ENCODE measurements at regions not wholly inside any gene's neighbourhood (a gene's known extent, or its start where the extent isn't known, plus 50 kb on each side); places are given as distances from the start of the nearest gene placed in this dataset.

- Mint-ChIP-seq H3K4me1 (ENCODE audit: low read depth) (no peaks in the 10 kb centered on the region), H3K9me3 (peaks cover 24% of the 10 kb centered on the region), H3K27ac (no peak overlapping the region), H3K27me3 (ENCODE audit: low read depth) (no peaks in the 10 kb centered on the region), H3K36me3 (ENCODE audit: low read depth) (no peaks in the 10 kb centered on the region), H3K4me3 (no peak overlapping the region)
- DNase-seq (ENCODE audit: low spot score): no peak
These were observed 530.3 kb upstream of the KLF4 start for GRCh38 chr9:108019821-108020220.

DNA sequence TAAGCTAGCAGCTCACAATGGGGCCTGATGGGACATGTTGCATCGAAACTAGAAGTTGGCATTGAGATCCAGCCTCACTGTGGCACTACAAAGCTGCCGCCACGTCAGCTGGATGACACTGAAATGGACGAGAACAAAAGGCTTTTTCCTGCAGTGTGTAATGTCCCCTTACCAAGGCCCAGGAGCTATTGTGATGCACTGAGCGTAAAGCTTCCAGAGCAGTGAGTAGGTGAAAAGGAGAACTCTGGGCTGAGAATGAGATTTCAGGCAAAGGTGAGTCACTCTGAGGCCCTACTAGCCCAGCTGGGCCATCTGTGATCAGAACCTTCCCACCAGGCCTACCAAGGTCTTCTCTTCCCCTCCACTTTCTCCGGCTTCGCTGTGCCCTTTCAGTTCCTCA, 528.1 kb upstream of the KLF4 start:
- Mint-ChIP-seq H3K4me3 (no peak overlapping the region), H3K27me3 (ENCODE audit: low read depth) (no peaks in the 10 kb centered on the region), H3K9me3 (peaks cover 22% of the 10 kb centered on the region), H3K36me3 (ENCODE audit: low read depth) (no peaks in the 10 kb centered on the region), H3K4me1 (ENCODE audit: low read depth) (no peaks in the 10 kb centered on the region), H3K27ac (no peak overlapping the region)
- no peak for DNase-seq (ENCODE audit: low spot score)

DNA sequence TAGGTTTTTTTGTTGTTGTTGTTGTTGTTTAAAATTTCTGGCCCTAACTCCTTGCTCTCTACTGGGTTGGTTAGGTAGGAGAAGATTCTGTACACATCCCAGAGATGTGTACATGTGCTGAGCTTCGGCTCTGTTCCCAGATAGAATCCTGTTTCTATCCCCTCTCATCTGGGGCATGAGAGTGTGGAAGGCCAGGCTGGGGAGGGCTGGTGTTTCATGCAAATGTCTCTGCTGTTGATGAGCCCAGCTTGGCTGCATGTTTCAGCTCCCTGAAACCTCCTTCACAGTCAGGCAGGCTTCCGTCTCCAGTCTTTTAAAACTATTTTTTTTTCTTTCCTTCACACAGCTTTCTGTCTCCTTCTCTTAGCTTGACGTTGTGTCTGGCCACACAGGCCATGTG, 526.9 kb upstream of the KLF4 start:
- Mint-ChIP-seq H3K9me3 (peaks cover 22% of the 10 kb centered on the region), H3K27ac (no peak overlapping the region), H3K4me3 (no peak overlapping the region), H3K4me1 (ENCODE audit: low read depth) (no peaks in the 10 kb centered on the region), H3K27me3 (ENCODE audit: low read depth) (no peaks in the 10 kb centered on the region), H3K36me3 (ENCODE audit: low read depth) (no peaks in the 10 kb centered on the region)
- no peak for DNase-seq (ENCODE audit: low spot score)

DNA sequence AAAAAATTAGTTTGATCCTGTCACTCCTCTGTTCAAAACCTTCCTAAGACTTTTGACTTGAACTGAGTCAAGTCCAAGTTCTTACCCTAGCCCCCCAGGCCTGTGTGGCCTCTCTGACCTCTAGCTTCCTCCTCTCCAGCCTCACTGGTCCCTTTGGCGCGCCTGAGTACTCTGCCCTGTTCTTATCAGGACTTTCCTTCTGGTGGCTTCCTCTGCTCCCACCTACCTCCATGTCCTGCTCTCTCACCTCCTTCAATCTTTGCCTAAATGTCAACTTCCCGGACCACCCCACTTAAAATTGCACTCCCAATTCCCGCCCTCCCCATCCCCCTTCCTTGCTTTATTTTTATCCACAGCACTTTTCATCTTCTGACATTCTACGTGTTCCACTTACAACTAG, 526.1 kb upstream of the KLF4 start:
- H3K4me1 Mint-ChIP-seq (ENCODE audit: low read depth): no peaks in the 10 kb centered on the region
- H3K4me3 Mint-ChIP-seq: no peak overlapping the region
- H3K27ac Mint-ChIP-seq: no peak overlapping the region
- H3K36me3 Mint-ChIP-seq (ENCODE audit: low read depth): no peaks in the 10 kb centered on the region
- H3K27me3 Mint-ChIP-seq (ENCODE audit: low read depth): no peaks in the 10 kb centered on the region
- no peak for DNase-seq (ENCODE audit: low spot score)
- H3K9me3 Mint-ChIP-seq: peaks cover 22% of the 10 kb centered on the region

DNA sequence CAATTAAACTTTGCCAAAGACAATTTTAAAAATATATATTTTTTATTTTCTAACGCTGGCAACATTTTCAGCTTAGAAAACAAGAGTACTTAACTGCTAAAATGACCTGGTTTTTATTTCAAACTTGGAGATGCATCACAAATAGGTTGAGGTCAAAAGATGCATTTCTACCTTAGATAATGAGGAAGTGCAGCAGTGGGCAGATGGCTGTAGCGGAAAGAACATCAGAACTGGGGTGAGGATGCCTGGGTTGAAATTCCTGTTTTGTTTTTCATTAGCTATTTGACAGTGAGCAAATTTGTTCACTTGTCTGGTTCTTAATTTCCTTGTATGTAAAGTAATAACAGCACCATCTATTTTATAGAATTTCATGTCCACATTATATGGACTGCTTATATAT, 524.8 kb upstream of the KLF4 start:
- no peak for DNase-seq (ENCODE audit: low spot score)
- H3K4me1 Mint-ChIP-seq (ENCODE audit: low read depth): no peaks in the 10 kb centered on the region
- no peaks in the 10 kb centered on the region for H3K27me3 Mint-ChIP-seq (ENCODE audit: low read depth)
- no peak overlapping the region for H3K27ac Mint-ChIP-seq
- H3K36me3 Mint-ChIP-seq (ENCODE audit: low read depth): no peaks in the 10 kb centered on the region
- H3K9me3 Mint-ChIP-seq: peaks cover 22% of the 10 kb centered on the region
- H3K4me3 Mint-ChIP-seq: no peak overlapping the region

DNA sequence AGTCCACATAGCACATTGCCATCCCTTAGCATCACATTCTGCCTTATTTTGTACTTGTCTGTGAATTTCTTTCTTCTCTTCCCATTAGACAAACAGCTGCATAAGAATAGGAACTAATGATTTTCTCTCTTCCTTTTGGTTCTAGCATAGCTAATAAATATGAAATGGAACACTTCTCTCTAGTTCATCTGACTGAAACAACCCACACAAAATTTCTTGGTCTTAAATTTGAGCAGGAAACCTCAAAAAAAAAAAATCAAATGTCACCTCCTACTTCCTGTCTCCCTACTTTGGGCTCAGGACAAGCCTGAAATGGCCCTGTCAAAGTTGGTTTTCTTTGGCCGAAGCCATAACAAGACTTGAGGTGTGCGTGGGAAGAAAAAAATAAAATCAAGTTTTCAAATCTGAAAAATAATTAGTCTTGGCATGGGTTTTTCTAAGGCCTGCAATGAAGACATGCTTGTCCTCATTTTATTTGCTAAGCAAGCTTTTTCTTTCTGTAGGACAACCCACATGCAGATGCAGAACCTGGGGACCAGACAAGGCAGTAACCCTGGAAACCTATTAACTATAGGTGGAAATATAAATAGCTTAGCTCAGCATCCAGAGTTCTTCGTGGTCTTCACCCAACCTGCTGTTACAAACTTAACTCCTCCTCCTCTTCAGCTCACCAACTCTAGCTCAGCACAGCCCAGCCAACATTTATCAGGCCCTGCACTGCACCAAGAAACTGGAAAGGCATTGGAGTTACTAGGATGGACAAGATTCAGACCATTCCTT, 523.5 kb upstream of the KLF4 start:
- Mint-ChIP-seq H3K4me1 (ENCODE audit: low read depth) (no peaks in the 10 kb centered on the region), H3K27ac (no peak overlapping the region), H3K9me3 (peaks cover 15% of the 10 kb centered on the region), H3K27me3 (ENCODE audit: low read depth) (no peaks in the 10 kb centered on the region), H3K36me3 (ENCODE audit: low read depth) (no peaks in the 10 kb centered on the region), H3K4me3 (no peak overlapping the region)
- no peak for DNase-seq (ENCODE audit: low spot score)

DNA sequence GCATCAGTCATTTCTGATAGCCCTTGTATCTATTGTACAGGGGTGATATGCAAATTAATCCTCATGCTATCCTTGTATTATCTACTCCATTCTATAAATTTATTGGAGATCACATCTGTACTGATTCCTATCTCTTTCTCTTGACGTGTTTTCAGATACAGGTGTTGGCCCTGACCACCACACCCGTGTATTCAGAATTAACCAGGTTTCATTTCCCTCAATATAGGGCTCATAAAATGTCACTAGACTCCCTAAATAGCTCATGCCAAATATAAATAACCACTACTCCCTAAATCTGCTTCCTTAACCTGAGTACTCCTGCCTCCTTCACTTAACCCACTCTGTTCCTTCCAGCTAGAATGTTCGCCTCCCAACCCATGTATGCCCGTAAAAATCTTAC, 522.8 kb upstream of the KLF4 start:
- Mint-ChIP-seq H3K36me3 (ENCODE audit: low read depth) (no peaks in the 10 kb centered on the region), H3K4me3 (no peak overlapping the region), H3K27me3 (ENCODE audit: low read depth) (no peaks in the 10 kb centered on the region), H3K4me1 (ENCODE audit: low read depth) (no peaks in the 10 kb centered on the region), H3K27ac (no peak overlapping the region), H3K9me3 (peaks cover 13% of the 10 kb centered on the region)
- no peak for DNase-seq (ENCODE audit: low spot score)

DNA sequence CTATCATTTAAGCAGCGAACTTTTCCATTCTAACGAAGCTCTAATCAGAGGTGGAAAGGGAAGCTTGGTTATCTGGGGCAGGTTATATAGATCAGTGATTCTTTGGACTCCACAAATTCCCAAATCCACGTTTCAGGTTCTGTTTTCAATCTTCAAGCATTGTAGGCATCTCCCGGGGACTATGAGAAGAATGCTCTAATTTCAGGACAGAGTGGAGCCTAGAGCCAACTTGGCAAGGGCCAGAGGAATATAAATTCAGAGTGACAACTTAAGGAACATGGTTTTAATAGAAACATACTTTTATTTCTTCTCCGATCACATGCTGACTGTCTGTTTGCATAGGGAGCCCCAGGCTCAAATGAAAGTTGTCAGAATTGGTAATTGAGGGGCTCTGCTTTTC, 514.0 kb upstream of the KLF4 start:
- DNase-seq (ENCODE audit: low spot score): no peak
- Mint-ChIP-seq H3K27me3 (ENCODE audit: low read depth) (no peaks in the 10 kb centered on the region), H3K4me1 (ENCODE audit: low read depth) (no peaks in the 10 kb centered on the region), H3K4me3 (no peak overlapping the region), H3K27ac (no peak overlapping the region), H3K36me3 (ENCODE audit: low read depth) (no peaks in the 10 kb centered on the region), H3K9me3 (no peaks in the 10 kb centered on the region)

DNA sequence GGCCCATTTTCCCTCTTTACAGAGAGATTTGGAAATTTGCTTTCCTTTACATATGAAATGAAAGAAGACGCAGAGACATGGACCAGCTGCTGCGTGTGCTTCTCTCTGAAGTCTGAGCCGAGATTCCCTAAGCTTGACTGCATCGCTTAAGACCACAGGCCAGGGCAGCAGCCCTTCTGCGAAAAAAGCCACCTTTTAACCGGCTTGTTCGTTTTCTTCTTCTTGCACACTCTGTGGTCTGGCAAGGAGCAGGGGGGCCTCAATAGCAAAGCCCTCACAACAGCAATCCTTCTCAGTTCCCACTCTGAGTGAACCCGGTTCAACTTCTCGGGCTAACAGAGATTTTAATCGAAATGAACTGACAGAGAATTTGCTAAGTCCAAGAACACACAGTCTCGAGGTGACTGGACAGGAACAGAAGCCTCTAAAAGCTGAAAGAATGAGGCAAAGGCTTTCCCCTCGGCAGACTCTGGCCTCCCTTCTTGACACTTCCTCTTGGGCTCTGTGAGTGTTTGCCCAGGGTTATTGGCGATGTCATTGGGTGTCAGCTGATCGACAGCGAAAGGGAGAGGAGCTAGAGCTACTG, 512.9 kb upstream of the KLF4 start:
- Mint-ChIP-seq H3K4me3 (no peak overlapping the region), H3K27me3 (ENCODE audit: low read depth) (no peaks in the 10 kb centered on the region), H3K9me3 (peaks cover 4% of the 10 kb centered on the region), H3K4me1 (ENCODE audit: low read depth) (no peaks in the 10 kb centered on the region), H3K27ac (no peak overlapping the region), H3K36me3 (ENCODE audit: low read depth) (no peaks in the 10 kb centered on the region)
- no peak for DNase-seq (ENCODE audit: low spot score)

DNA sequence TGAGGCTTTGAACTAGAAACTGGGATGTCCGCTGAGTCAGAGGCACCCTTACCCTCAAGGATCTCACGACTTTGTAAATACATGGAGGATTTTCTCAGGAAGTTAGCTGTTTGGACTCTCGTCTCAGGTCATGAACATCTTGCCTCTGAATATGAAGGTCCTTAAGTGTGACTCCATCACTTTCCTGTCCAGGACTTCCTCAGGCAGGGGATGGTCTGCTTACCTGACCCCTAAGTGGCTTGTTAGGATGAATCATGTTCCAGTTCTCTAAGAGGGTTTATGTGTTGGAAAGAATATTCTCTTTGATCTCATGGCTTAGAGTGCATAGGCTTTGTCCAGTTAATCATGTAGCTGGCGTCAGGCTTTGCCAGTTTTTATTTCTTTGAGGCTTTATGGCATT, 511.7 kb upstream of the KLF4 start:
- Mint-ChIP-seq H3K36me3 (ENCODE audit: low read depth) (no peaks in the 10 kb centered on the region), H3K27ac (no peak overlapping the region), H3K9me3 (peaks cover 4% of the 10 kb centered on the region), H3K4me1 (ENCODE audit: low read depth) (no peaks in the 10 kb centered on the region), H3K4me3 (no peak overlapping the region), H3K27me3 (ENCODE audit: low read depth) (no peaks in the 10 kb centered on the region)
- no peak for DNase-seq (ENCODE audit: low spot score)

DNA sequence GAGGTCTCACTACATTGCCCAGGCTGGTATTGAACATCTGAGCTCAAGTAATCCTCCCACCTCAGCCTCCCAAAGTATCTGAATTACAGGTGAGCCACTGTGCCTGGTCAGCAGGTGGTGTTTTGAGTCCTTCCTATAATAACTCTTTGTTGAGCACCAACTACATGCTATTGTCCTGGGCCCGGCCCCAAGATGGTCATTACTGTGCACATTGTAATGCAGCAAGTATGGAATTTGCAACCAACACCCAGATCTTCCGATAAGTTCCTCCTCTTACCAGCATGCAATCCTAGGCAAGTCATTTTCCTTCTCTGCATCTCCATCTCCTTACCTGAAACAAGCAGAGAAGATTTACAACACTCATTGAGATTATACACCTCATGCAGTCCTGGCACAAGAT, 510.3 kb upstream of the KLF4 start:
- Mint-ChIP-seq H3K27me3 (ENCODE audit: low read depth) (no peaks in the 10 kb centered on the region), H3K4me1 (ENCODE audit: low read depth) (no peaks in the 10 kb centered on the region), H3K4me3 (no peak overlapping the region), H3K36me3 (ENCODE audit: low read depth) (no peaks in the 10 kb centered on the region), H3K27ac (no peak overlapping the region), H3K9me3 (peaks cover 4% of the 10 kb centered on the region)
- DNase-seq (ENCODE audit: low spot score): no peak

DNA sequence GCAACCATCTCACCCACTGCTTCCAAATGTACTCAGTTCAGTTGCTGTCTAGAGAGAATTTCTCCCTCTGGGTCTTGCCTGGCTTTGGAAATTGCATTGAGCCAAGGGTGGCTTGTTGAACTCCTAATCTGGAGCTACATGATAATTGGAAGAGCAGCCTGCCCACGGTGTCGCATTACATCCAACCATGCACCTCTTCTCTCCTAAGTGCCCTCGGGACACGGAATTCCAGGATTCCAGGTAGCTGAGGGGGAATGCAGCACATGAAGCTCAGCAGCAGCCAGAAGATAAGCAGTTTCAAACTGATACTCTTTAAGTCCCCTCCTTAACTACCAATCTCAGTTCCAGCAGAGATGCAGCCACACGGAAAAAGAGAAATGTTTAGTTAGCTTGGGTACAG, 509.4 kb upstream of the KLF4 start:
- no peak for DNase-seq (ENCODE audit: low spot score)
- no peaks in the 10 kb centered on the region for H3K4me1 Mint-ChIP-seq (ENCODE audit: low read depth)
- H3K27me3 Mint-ChIP-seq (ENCODE audit: low read depth): no peaks in the 10 kb centered on the region
- no peak overlapping the region for H3K4me3 Mint-ChIP-seq
- no peaks in the 10 kb centered on the region for H3K36me3 Mint-ChIP-seq (ENCODE audit: low read depth)
- H3K27ac Mint-ChIP-seq: no peak overlapping the region
- peaks cover 4% of the 10 kb centered on the region for H3K9me3 Mint-ChIP-seq

GRCh38 chr9:107994648-107995047, 505.1 kb upstream of the KLF4 start:
- Mint-ChIP-seq H3K4me1 (ENCODE audit: low read depth) (no peaks in the 10 kb centered on the region), H3K36me3 (ENCODE audit: low read depth) (no peaks in the 10 kb centered on the region), H3K27me3 (ENCODE audit: low read depth) (no peaks in the 10 kb centered on the region), H3K4me3 (no peak overlapping the region), H3K9me3 (peaks cover 4% of the 10 kb centered on the region), H3K27ac (no peak overlapping the region)
- no peak for DNase-seq (ENCODE audit: low spot score)

GRCh38 chr9:107992271-107992670, 502.7 kb upstream of the KLF4 start:
- Mint-ChIP-seq H3K27ac (no peak overlapping the region), H3K36me3 (ENCODE audit: low read depth) (no peaks in the 10 kb centered on the region), H3K9me3 (no peaks in the 10 kb centered on the region)

GRCh38 chr9:107991581-107991980, 502.0 kb upstream of the KLF4 start:
- H3K27ac Mint-ChIP-seq: no peak overlapping the region
- no peak overlapping the region for H3K4me3 Mint-ChIP-seq
- H3K27me3 Mint-ChIP-seq (ENCODE audit: low read depth): no peaks in the 10 kb centered on the region
- H3K36me3 Mint-ChIP-seq (ENCODE audit: low read depth): no peaks in the 10 kb centered on the region
- H3K4me1 Mint-ChIP-seq (ENCODE audit: low read depth): no peaks in the 10 kb centered on the region
- no peaks in the 10 kb centered on the region for H3K9me3 Mint-ChIP-seq
- DNase-seq (ENCODE audit: low spot score): no peak

More at GRCh38 chr9:107992271-107992670, 502.7 kb upstream of the KLF4 start:
- H3K27me3 Mint-ChIP-seq (ENCODE audit: low read depth): no peaks in the 10 kb centered on the region
- no peak for DNase-seq (ENCODE audit: low spot score)
- no peak overlapping the region for H3K4me3 Mint-ChIP-seq
- no peaks in the 10 kb centered on the region for H3K4me1 Mint-ChIP-seq (ENCODE audit: low read depth)

All from T-helper 2 cell treated with Interferon-gamma antibody and Interleukin-4, amounts not matched to agents 5 μg/mL and 100 μg/mL, for 36 hours (primary cell).